Tibial nerve (tissue), 4 donors: ENCODE measurements at regions not wholly inside any gene's neighbourhood (a gene's known extent, or its start where the extent isn't known, plus 50 kb on each side); places are given as distances from the start of the nearest gene placed in this dataset.

Experiments
- DNase-seq, 2 donors: peaks; one replicate each; pipeline ENCODE4 v3.0.0-alpha.2; 2019; ENCODE audit warnings: low spot score in 2 of 2
- H3K27ac ChIP-seq, 4 donors: fragments of 200-600 bp; sonication (generic) in 3 of 4; one replicate each; pipeline ENCODE4 v1.5.1; 2017 to 2019; ENCODE audit warnings: mild to moderate bottlenecking in 1 of 4
- H3K27me3 ChIP-seq, 2 donors: fragments of 200-600 bp; sonication (generic) in 1 of 2; one replicate each; pipeline versions ENCODE4 v1.5.1 to v1.6.0; 2017 to 2019
- H3K36me3 ChIP-seq, 3 donors: fragments of 200-600 bp; sonication (generic); one replicate each; pipeline ENCODE4 v1.5.1; 2018 to 2019
- H3K4me1 ChIP-seq, 4 donors: fragments of 200-600 bp; sonication (generic) in 3 of 4; one replicate each; pipeline ENCODE4 v1.5.1; 2017 to 2019
- H3K4me3 ChIP-seq, 4 donors: fragments of 200-600 bp; sonication (generic) in 3 of 4; one replicate each; pipeline ENCODE4 v1.5.1; 2017 to 2019; ENCODE audit warnings: mild to moderate bottlenecking in 1 of 4, moderate library complexity in 1 of 4
- H3K9me3 ChIP-seq, 4 donors: fragments of 200-600 bp; sonication (generic) in 3 of 4; one replicate each; pipeline ENCODE4 v1.5.1; 2017 to 2019
- EP300 ChIP-seq, 2 donors: sonication (generic); formaldehyde crosslinking; IDR thresholded peaks; one replicate each; pipeline ENCODE4 v1.6.1; 2017; ENCODE audit warnings: antibody characterized with exemption in 2 of 2, mild to moderate bottlenecking in 1 of 2
- POLR2A ChIP-seq, 2 donors: fragments of 450-650 bp; IDR thresholded peaks; one replicate each; pipeline ENCODE4 v1.6.1; 2017; ENCODE audit warnings: antibody characterized with exemption in 2 of 2, mild to moderate bottlenecking in 2 of 2, moderate library complexity in 2 of 2
- WGBS, 2 donors: methylation state at CpG; one replicate each; pipeline ENCODE4 v1.1.5; 2018; 5-methylcytosine and 5-hydroxymethylcytosine counted together
- TF ChIP-seq, protein P1 (sequence below), 5 experiments: fragments of 200-600 bp in 3 of 5; fragments of 450-650 bp in 2 of 5; sonication (generic) in 3 of 5; IDR thresholded peaks; one replicate each; pipeline ENCODE4 v1.5.1; 2016 to 2019; ENCODE audit warnings: antibody characterized with exemption in 5 of 5, mild to moderate bottlenecking in 3 of 5, moderate library complexity in 2 of 5

DNA sequence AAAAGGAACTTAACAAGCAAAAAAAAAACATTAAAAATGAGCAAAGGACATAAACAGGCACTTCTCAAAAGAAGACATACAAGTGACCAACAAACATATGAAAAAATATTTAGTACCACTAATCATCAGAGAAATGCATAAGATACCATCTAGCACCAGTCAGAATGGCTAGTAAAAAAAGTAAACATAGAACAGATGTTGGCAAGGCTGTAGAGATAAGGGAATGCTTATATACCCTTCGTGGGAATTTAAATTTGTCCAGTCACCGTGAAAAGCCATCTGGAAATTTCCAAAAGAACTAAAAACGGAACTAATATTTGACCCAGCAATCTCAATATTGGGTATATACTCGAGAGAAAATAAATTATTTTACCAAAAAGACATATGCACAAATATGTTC is 1751.3 kb upstream of the LRRTM1 start:
- Histone ChIP-seq H3K9me3 (no peaks in the 10 kb centered on the region), H3K36me3 (no peaks in the 10 kb centered on the region), H3K4me1 (no peaks in the 10 kb centered on the region), H3K4me3 (no peak overlapping the region), H3K27ac (no peak overlapping the region), H3K27me3 (no peaks in the 10 kb centered on the region)
- TF ChIP-seq POLR2A (IDR thresholded peaks at IDR 0.05) = no peak
- TF ChIP-seq EP300 (IDR thresholded peaks at IDR 0.05) = no peak
- TF ChIP-seq, protein P1, sequence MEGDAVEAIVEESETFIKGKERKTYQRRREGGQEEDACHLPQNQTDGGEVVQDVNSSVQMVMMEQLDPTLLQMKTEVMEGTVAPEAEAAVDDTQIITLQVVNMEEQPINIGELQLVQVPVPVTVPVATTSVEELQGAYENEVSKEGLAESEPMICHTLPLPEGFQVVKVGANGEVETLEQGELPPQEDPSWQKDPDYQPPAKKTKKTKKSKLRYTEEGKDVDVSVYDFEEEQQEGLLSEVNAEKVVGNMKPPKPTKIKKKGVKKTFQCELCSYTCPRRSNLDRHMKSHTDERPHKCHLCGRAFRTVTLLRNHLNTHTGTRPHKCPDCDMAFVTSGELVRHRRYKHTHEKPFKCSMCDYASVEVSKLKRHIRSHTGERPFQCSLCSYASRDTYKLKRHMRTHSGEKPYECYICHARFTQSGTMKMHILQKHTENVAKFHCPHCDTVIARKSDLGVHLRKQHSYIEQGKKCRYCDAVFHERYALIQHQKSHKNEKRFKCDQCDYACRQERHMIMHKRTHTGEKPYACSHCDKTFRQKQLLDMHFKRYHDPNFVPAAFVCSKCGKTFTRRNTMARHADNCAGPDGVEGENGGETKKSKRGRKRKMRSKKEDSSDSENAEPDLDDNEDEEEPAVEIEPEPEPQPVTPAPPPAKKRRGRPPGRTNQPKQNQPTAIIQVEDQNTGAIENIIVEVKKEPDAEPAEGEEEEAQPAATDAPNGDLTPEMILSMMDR (IDR thresholded peaks at IDR 0.05) = no peak
- no peak for DNase-seq
- 59 to 66% methylated on average over 4 of the region's 4 CpGs for WGBS, 2 donors

DNA sequence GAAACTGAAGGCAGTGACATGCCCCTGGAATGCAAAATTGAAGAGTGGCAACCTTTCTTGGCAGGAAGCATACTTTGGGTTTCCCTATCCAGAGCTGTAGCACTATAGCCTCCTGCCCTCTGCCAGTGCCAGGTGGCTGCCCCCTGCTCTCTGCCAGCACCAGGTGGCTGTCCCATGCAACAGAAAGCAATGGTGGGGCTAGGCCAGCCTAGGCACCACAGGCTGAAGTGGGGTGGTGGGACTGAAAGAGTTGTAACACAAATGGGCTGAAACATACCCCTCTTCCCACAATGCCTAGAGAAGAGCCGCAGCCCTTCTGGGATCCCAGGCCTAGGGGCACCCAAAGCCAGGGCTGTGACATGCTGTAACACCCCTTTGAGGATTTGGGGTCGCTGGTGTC is 1739.3 kb upstream of the LRRTM1 start:
- H3K27ac ChIP-seq = no peak overlapping the region
- no peaks in the 10 kb centered on the region for H3K36me3 ChIP-seq
- H3K4me3 ChIP-seq = no peak overlapping the region
- H3K4me1 ChIP-seq = no peaks in the 10 kb centered on the region
- no peaks in the 10 kb centered on the region for H3K27me3 ChIP-seq
- DNase-seq = no peak
- TF ChIP-seq, protein P1 (IDR thresholded peaks at IDR 0.05) = no peak
- no peak for TF ChIP-seq POLR2A (IDR thresholded peaks at IDR 0.05)
- TF ChIP-seq EP300 (IDR thresholded peaks at IDR 0.05) = no peak
- H3K9me3 ChIP-seq = peaks cover 0 to 29% (median 0%) of the 10 kb centered on the region in 4 donors
- 66 to 79% methylated on average over 2 of the region's 2 CpGs for WGBS, 2 donors

DNA sequence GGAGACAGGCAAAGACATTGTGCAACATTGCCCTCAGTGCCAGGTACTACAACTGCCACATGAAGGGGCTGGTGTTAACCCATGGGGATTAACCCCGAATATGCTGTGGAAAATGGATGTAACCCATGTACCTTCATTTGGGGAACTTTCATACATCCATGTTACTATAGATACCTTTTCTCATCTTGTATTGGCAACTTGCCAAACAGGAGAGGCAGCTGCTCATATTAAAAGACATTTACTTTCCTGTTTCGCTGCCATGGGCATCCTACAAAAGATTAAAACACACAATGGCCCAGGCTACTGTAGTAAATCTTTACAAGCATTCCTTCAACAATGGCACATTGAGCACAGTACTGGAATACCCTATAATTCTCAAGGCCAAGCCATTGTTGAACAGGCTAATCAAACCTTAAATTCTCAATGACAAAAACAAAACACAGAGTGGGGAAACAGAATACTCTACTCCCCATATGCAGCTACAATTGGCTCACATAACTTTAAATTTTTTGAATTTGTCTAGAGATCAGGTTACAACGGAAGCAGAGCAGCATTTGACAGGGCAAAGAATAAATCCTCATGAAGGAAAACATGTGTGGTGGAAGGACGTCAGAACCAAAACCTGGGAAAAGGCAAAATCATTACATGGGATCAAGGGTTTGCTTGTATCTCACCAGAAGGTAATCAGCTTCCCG is 1723.5 kb upstream of the LRRTM1 start:
- 60 to 80% methylated on average over 5 of the region's 5 CpGs for WGBS, 2 donors
- Histone ChIP-seq H3K4me3 (no peak overlapping the region), H3K4me1 (no peaks in the 10 kb centered on the region), H3K36me3 (no peaks in the 10 kb centered on the region), H3K27me3 (no peaks in the 10 kb centered on the region), H3K27ac (no peak overlapping the region), H3K9me3 (peaks cover 0 to 6% (median 0%) of the 10 kb centered on the region in 4 donors)
- TF ChIP-seq EP300 (IDR thresholded peaks at IDR 0.05) (no peak), POLR2A (IDR thresholded peaks at IDR 0.05) (no peak)
- TF ChIP-seq, protein P1 (IDR thresholded peaks at IDR 0.05) = no peak
- no peak for DNase-seq

DNA sequence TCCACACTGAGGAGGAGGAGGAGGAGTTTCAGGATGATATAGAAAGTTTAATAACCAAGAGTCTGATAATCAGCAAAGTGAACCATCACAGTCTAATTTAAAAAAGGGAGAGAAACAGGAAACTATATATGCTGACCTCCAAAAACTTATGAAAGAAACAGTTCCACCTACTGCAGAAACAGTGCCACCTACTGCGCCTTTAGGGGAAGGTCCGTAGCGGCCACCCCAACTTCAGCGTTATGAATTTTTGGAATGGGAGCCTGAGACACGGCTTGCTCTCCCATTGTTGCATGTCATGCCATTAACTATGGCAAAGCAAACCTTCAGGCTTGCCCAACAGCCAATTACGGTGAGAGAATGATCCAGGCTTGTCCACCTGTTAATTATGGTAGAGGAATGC is 1719.2 kb upstream of the LRRTM1 start:
- H3K9me3 ChIP-seq = no peaks in the 10 kb centered on the region
- H3K4me1 ChIP-seq = no peaks in the 10 kb centered on the region
- no peaks in the 10 kb centered on the region for H3K27me3 ChIP-seq
- no peak for DNase-seq
- no peak overlapping the region for H3K4me3 ChIP-seq
- 66 to 71% methylated on average over 6 of the region's 6 CpGs for WGBS, 2 donors
- TF ChIP-seq EP300 (IDR thresholded peaks at IDR 0.05) = no peak
- TF ChIP-seq, protein P1 (IDR thresholded peaks at IDR 0.05) = no peak
- H3K27ac ChIP-seq = no peak overlapping the region
- H3K36me3 ChIP-seq = no peaks in the 10 kb centered on the region

DNA sequence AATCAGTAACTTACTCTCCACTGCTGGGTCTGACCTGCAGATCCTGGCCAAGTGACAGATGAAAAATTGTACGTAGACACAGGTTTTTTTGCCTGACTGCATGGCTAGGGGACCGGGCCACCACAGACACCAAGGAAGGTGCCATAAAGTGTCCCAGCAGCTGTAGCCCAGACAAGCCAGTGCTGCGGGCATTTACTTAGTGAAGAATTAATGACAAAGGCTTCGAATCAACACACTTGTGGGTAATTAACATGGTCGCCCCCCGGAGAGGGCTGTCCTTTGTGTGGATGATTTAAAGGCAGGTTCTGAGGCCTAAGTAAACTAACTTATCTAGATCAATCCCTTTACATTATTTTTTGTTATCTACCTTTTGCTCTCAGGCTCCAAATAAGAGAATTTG is 1709.1 kb upstream of the LRRTM1 start:
- no peak overlapping the region for H3K4me3 ChIP-seq
- WGBS, 2 donors = 40 to 46% methylated on average over 6 of the region's 6 CpGs
- no peaks in the 10 kb centered on the region for H3K4me1 ChIP-seq

More for the DNA sequence above, 1709.1 kb upstream of the LRRTM1 start:
- no peak overlapping the region for H3K27ac ChIP-seq
- no peaks in the 10 kb centered on the region for H3K9me3 ChIP-seq
- TF ChIP-seq EP300 (IDR thresholded peaks at IDR 0.05) = no peak
- no peak for TF ChIP-seq POLR2A (IDR thresholded peaks at IDR 0.05)
- TF ChIP-seq, protein P1 (IDR thresholded peaks at IDR 0.05) = no peak
- H3K27me3 ChIP-seq = no peaks in the 10 kb centered on the region
- no peaks in the 10 kb centered on the region for H3K36me3 ChIP-seq
- DNase-seq = no peak
